A549 (cell line): ENCODE measurements at regions not wholly inside any gene's neighbourhood (a gene's known extent, or its start where the extent isn't known, plus 50 kb on each side); places are given as distances from the start of the nearest gene placed in this dataset.

Experiments
- ATAC-seq, 2 experiments: fragments of 200-7000 bp in 1 of 2; fragments of >200 bp in 1 of 2; cut with Nextera tagmentation in 1 of 2; cut with Tn5 transposase in 1 of 2; 3 replicates each; pipeline versions ENCODE4 v1.8.0 to v1.9.1; 2018 to 2020; ENCODE audit warnings: mild to moderate bottlenecking in 1 of 2, moderate library complexity in 1 of 2
- CTCF ChIA-PET: fragments of 300-600 bp; sonication (Branson Sonifier 250); formaldehyde crosslinking; extraction: SDS; loops from one replicate; lab custom pipeline; 2021; ENCODE audit warnings: antibody characterized with exemption, inconsistent platforms; lab: Yijun Ruan, JAX
- POLR2A ChIA-PET: fragments of 350-600 bp; formaldehyde crosslinking; extraction: SDS; loops from one replicate; lab custom pipeline; 2021; ENCODE audit warnings: antibody characterized with exemption, inconsistent platforms; lab: Yijun Ruan, JAX
- DNase-seq, 2 experiments: peaks; one replicate each; pipeline versions ENCODE4 v3.0.0 to v3.0.0-alpha.2; 2011 to 2016; ENCODE audit warnings: low read depth in 1 of 2, low spot score in 1 of 2
- FAIRE-seq: peaks from 2 replicates; lab custom pipeline; 2011; peaks lifted over from hg19 to GRCh38; lab: Jason Lieb, UNC
- H3K27ac ChIP-seq, 2 experiments: fragments of >200 bp; sonication (Bioruptor Twin); formaldehyde crosslinking; 3 replicates each; pipeline ENCODE4 v1.5.1; 2016 to 2017
- H3K4me1 ChIP-seq: fragments of >200 bp; sonication (Bioruptor Twin); formaldehyde crosslinking; 3 replicates; pipeline ENCODE4 v1.6.1; 2016
- H3K4me2 ChIP-seq: fragments of >200 bp; sonication (Bioruptor Twin); formaldehyde crosslinking; 3 replicates; pipeline ENCODE4 v1.6.1; 2016
- H3K4me3 ChIP-seq: fragments of >200 bp; sonication (Bioruptor Twin); formaldehyde crosslinking; 3 replicates; pipeline ENCODE4 v1.5.1; 2016
- H3K9me3 ChIP-seq: fragments of >200 bp; sonication (Bioruptor Twin); formaldehyde crosslinking; 3 replicates; pipeline ENCODE4 v1.6.1; 2016
- CBX2 ChIP-seq: fragments of 200-600 bp; sonication (generic); IDR thresholded peaks from 2 replicates; pipeline ENCODE4 v1.6.1; 2016; ENCODE audit warnings: low read depth, mild to moderate bottlenecking, borderline replicate concordance
- CBX8 ChIP-seq: fragments of 200-600 bp; sonication (generic); IDR thresholded peaks from 2 replicates; pipeline ENCODE4 v1.6.1; 2016
- EP300 ChIP-seq, 2 experiments: fragments of >200 bp; sonication (Bioruptor Twin); formaldehyde crosslinking; IDR thresholded peaks; 2 replicates in 1 of 2; 3 replicates in 1 of 2; pipeline ENCODE4 v1.6.1; 2016 to 2017
- FOXS1 ChIP-seq: fragments of 250-450 bp; sonication (Bioruptor Pico); IDR thresholded peaks from 2 replicates; pipeline ENCODE4 v1.5.0; 2020; ENCODE audit warnings: mild to moderate bottlenecking, moderate library complexity
- GATA3 ChIP-seq: IDR thresholded peaks from 2 replicates; pipeline ENCODE4 v1.6.1; 2012; ENCODE audit warnings: borderline replicate concordance
- JUN ChIP-seq, 2 experiments: fragments of >200 bp; sonication (Bioruptor Twin); formaldehyde crosslinking; IDR thresholded peaks; 2 replicates in 1 of 2; 3 replicates in 1 of 2; pipeline ENCODE4 v1.6.1; 2016 to 2017
- JUNB ChIP-seq: fragments of >200 bp; sonication (Bioruptor Twin); formaldehyde crosslinking; IDR thresholded peaks from 2 replicates; pipeline ENCODE4 v1.6.1; 2016
- KDM5A ChIP-seq: fragments of 200-600 bp; sonication (generic); IDR thresholded peaks from 2 replicates; pipeline ENCODE4 v1.6.1; 2016; ENCODE audit warnings: antibody characterized with exemption, mild to moderate bottlenecking
- NPAS2 ChIP-seq: fragments of 250-450 bp; sonication (Bioruptor Pico); IDR thresholded peaks from 2 replicates; pipeline ENCODE4 v1.8.0; 2022; ENCODE audit warnings: mild to moderate bottlenecking, moderate library complexity, borderline replicate concordance
- PHF8 ChIP-seq: fragments of 200-600 bp; sonication (generic); IDR thresholded peaks from 2 replicates; pipeline ENCODE4 v1.6.1; 2016; ENCODE audit warnings: low read depth, mild to moderate bottlenecking, antibody characterized with exemption, moderate library complexity, borderline replicate concordance
- RARB ChIP-seq: fragments of 250-450 bp; sonication (Bioruptor Pico); IDR thresholded peaks from 2 replicates; pipeline ENCODE4 v1.8.0; 2021; ENCODE audit warnings: mild to moderate bottlenecking, moderate library complexity
- RCOR1 ChIP-seq: fragments of 150-350 bp; IDR thresholded peaks from 2 replicates; pipeline ENCODE4 v1.6.1; 2014; ENCODE audit warnings: antibody characterized with exemption, low read length, low read depth
- SMC3 ChIP-seq: fragments of >200 bp; sonication (Bioruptor Twin); formaldehyde crosslinking; IDR thresholded peaks from 3 replicates; pipeline ENCODE4 v1.6.1; 2018; ENCODE audit warnings: inconsistent platforms
- SREBF2 ChIP-seq: fragments of 450-650 bp; IDR thresholded peaks from 2 replicates; pipeline ENCODE4 v1.6.1; 2014; ENCODE audit warnings: mild to moderate bottlenecking, moderate library complexity
- TFCP2L1 ChIP-seq: fragments of 250-450 bp; sonication (Bioruptor Pico); IDR thresholded peaks from 2 replicates; pipeline ENCODE4 v1.5.0; 2021; ENCODE audit warnings: mild to moderate bottlenecking
- TP53 ChIP-seq: fragments of 250-450 bp; sonication (Bioruptor Pico); IDR thresholded peaks from 2 replicates; pipeline ENCODE4 v1.5.0; 2021; ENCODE audit warnings: mild to moderate bottlenecking, moderate library complexity
- ZFP36 ChIP-seq: fragments of 450-650 bp; IDR thresholded peaks from 2 replicates; pipeline ENCODE4 v1.6.1; 2014; ENCODE audit warnings: borderline replicate concordance; ENCODE audit not compliant: partially characterized antibody
- WGBS: methylation state at CpG from one replicate; pipeline ENCODE4 v1.1.6; 2017; ENCODE audit errors: missing lambda C conversion rate; 5-methylcytosine and 5-hydroxymethylcytosine counted together
- TF ChIP-seq, protein P1 (sequence below): fragments of 250-450 bp; sonication (Bioruptor Pico); IDR thresholded peaks from 2 replicates; pipeline ENCODE4 v1.5.0; 2021; ENCODE audit warnings: mild to moderate bottlenecking, moderate library complexity, borderline replicate concordance
- TF ChIP-seq, protein P2 (sequence below): IDR thresholded peaks from 2 replicates; pipeline ENCODE4 v1.6.1; 2012; ENCODE audit warnings: low read depth, borderline replicate concordance
- TF ChIP-seq, protein P3 (sequence below): fragments of 200-600 bp; sonication (generic); IDR thresholded peaks from 2 replicates; pipeline ENCODE4 v1.6.1; 2016; ENCODE audit warnings: antibody characterized with exemption, mild to moderate bottlenecking, moderate library complexity
- TF ChIP-seq, protein P4 (sequence below): fragments of >200 bp; sonication (Bioruptor Twin); formaldehyde crosslinking; IDR thresholded peaks from 2 replicates; pipeline ENCODE4 v1.6.1; 2016
- TF ChIP-seq, protein P5 (sequence below): IDR thresholded peaks from 2 replicates; pipeline ENCODE4 v1.6.1; 2012
- TF ChIP-seq, protein P6 (sequence below): fragments of 150-350 bp; IDR thresholded peaks from 2 replicates; pipeline ENCODE4 v1.6.1; 2014; ENCODE audit warnings: low read depth, mild to moderate bottlenecking, low read length

DNA sequence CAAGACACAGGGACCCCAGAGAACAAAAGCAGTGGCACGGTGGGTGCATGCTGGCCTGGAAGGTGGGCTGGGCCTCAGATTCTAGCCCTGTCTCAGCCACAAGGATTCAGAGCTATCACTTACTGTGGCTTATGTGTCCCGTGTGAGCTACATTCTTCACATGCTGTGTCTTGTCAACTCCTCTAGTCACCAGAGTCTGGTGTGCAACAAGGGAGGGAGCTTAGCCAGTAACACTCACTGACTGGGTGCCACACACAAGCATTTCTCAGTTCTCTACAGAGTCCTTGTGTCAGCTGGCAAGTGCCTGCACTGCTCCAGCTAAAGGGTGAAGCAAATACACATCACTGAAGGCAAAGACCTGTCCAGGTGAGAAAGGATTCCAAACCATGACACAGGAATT lies 186.9 kb upstream of the CDYL start:
- WGBS, result 72% methylated on average over 2 of the region's 2 CpGs
- FAIRE-seq, result no peak
- H3K4me1 ChIP-seq, result no peaks in the 10 kb centered on the region
- no peak for ATAC-seq
- H3K27ac ChIP-seq, result no peak overlapping the region
- no peak overlapping the region for H3K4me2 ChIP-seq
- TF ChIP-seq CBX2, result no peak
- TF ChIP-seq RARB (CRISPR knock-in tag), result no peak
- no peak for TF ChIP-seq ZFP36
- TF ChIP-seq RCOR1, result no peak
- no peak for TF ChIP-seq JUN (IDR thresholded peaks at IDR 0.05)
- TF ChIP-seq JUNB, result no peak
- no peak for TF ChIP-seq TP53
- TF ChIP-seq KDM5A, result no peak
- no peak for TF ChIP-seq PHF8
- no peak for TF ChIP-seq FOXS1
- TF ChIP-seq NPAS2, result no peak
- no peak for TF ChIP-seq SREBF2
- no peak for TF ChIP-seq CBX8
- TF ChIP-seq, protein P1, sequence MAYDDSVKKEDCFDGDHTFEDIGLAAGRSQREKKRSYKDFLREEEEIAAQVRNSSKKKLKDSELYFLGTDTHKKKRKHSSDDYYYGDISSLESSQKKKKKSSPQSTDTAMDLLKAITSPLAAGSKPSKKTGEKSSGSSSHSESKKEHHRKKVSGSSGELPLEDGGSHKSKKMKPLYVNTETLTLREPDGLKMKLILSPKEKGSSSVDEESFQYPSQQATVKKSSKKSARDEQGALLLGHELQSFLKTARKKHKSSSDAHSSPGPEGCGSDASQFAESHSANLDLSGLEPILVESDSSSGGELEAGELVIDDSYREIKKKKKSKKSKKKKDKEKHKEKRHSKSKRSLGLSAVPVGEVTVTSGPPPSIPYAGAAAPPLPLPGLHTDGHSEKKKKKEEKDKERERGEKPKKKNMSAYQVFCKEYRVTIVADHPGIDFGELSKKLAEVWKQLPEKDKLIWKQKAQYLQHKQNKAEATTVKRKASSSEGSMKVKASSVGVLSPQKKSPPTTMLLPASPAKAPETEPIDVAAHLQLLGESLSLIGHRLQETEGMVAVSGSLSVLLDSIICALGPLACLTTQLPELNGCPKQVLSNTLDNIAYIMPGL (CRISPR knock-in tag), result no peak
- no peaks in the 10 kb centered on the region for H3K9me3 ChIP-seq
- DNase-seq, result no peak
- no peak overlapping the region for H3K4me3 ChIP-seq
- ChIA-PET POLR2A (no interaction called here), CTCF (no interaction called here)

DNA sequence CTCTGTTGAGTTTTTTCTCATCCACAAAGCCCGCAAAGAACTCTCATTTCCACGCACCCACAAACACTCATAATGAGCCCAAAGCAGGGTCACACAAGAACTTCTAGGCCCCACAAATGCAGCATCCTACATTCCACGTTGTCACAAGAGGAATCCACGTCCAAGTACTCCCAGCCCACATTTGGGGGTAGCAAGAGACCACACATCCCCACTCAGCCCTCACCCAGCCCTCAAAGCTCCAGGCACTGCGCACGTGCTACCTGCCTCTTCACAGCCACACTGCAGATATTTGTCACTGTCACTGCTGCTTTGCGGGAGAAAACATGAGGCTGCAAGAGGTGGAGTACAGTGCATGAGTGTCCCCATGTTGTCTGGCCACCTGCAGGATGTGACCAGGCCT lies 187.6 kb upstream of the CDYL start:
- no peaks in the 10 kb centered on the region for H3K4me1 ChIP-seq
- no peak overlapping the region for H3K4me2 ChIP-seq
- no peak for DNase-seq
- H3K27ac ChIP-seq, result no peak overlapping the region
- FAIRE-seq, result no peak
- H3K9me3 ChIP-seq, result no peaks in the 10 kb centered on the region
- no peak for ATAC-seq
- TF ChIP-seq, protein P1 (CRISPR knock-in tag), result no peak
- TF ChIP-seq, protein P2, sequence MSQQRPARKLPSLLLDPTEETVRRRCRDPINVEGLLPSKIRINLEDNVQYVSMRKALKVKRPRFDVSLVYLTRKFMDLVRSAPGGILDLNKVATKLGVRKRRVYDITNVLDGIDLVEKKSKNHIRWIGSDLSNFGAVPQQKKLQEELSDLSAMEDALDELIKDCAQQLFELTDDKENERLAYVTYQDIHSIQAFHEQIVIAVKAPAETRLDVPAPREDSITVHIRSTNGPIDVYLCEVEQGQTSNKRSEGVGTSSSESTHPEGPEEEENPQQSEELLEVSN, result no peak
- TF ChIP-seq, protein P3, sequence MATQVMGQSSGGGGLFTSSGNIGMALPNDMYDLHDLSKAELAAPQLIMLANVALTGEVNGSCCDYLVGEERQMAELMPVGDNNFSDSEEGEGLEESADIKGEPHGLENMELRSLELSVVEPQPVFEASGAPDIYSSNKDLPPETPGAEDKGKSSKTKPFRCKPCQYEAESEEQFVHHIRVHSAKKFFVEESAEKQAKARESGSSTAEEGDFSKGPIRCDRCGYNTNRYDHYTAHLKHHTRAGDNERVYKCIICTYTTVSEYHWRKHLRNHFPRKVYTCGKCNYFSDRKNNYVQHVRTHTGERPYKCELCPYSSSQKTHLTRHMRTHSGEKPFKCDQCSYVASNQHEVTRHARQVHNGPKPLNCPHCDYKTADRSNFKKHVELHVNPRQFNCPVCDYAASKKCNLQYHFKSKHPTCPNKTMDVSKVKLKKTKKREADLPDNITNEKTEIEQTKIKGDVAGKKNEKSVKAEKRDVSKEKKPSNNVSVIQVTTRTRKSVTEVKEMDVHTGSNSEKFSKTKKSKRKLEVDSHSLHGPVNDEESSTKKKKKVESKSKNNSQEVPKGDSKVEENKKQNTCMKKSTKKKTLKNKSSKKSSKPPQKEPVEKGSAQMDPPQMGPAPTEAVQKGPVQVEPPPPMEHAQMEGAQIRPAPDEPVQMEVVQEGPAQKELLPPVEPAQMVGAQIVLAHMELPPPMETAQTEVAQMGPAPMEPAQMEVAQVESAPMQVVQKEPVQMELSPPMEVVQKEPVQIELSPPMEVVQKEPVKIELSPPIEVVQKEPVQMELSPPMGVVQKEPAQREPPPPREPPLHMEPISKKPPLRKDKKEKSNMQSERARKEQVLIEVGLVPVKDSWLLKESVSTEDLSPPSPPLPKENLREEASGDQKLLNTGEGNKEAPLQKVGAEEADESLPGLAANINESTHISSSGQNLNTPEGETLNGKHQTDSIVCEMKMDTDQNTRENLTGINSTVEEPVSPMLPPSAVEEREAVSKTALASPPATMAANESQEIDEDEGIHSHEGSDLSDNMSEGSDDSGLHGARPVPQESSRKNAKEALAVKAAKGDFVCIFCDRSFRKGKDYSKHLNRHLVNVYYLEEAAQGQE, result no peak
- no peak for TF ChIP-seq JUNB
- TF ChIP-seq JUN (IDR thresholded peaks at IDR 0.05), result no peak
- TF ChIP-seq GATA3, result no peak
- TF ChIP-seq CBX8, result no peak
- no peak for TF ChIP-seq SMC3
- TF ChIP-seq, protein P4, sequence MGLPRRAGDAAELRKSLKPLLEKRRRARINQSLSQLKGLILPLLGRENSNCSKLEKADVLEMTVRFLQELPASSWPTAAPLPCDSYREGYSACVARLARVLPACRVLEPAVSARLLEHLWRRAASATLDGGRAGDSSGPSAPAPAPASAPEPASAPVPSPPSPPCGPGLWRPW, result no peak
- no peak for TF ChIP-seq TFCP2L1
- TF ChIP-seq, protein P5, sequence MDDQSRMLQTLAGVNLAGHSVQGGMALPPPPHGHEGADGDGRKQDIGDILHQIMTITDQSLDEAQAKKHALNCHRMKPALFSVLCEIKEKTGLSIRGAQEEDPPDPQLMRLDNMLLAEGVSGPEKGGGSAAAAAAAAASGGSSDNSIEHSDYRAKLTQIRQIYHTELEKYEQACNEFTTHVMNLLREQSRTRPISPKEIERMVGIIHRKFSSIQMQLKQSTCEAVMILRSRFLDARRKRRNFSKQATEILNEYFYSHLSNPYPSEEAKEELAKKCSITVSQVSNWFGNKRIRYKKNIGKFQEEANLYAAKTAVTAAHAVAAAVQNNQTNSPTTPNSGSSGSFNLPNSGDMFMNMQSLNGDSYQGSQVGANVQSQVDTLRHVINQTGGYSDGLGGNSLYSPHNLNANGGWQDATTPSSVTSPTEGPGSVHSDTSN, result no peak
- TF ChIP-seq, protein P6, sequence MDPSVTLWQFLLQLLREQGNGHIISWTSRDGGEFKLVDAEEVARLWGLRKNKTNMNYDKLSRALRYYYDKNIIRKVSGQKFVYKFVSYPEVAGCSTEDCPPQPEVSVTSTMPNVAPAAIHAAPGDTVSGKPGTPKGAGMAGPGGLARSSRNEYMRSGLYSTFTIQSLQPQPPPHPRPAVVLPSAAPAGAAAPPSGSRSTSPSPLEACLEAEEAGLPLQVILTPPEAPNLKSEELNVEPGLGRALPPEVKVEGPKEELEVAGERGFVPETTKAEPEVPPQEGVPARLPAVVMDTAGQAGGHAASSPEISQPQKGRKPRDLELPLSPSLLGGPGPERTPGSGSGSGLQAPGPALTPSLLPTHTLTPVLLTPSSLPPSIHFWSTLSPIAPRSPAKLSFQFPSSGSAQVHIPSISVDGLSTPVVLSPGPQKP, result no peak
- no peak for TF ChIP-seq EP300 (IDR thresholded peaks at IDR 0.05)
- POLR2A ChIA-PET, result no interaction called here
- WGBS, result 67% methylated on average over 4 of the region's 7 CpGs
- CTCF ChIA-PET, result no interaction called here
- no peak overlapping the region for H3K4me3 ChIP-seq
